Small intestine (tissue), 7 donors: ENCODE measurements at regions not wholly inside any gene's neighbourhood (a gene's known extent, or its start where the extent isn't known, plus 50 kb on each side); places are given as distances from the start of the nearest gene placed in this dataset.
A peak's percentile ranks its signal among the peaks of the same experiment; 100 is the strongest.
"Not testable (repeated sequence)": the region's sequence is repeated elsewhere in the genome, so short reads cannot be mapped to it uniquely, and the experiment has no call there.

Experiments used
- DNase-seq, 2 donors: peaks; one replicate each; pipeline versions ENCODE4 v3.0.0 to v3.0.0-alpha.2; 2013
- FAIRE-seq: peaks from 2 replicates; lab custom pipeline; 2012; peaks lifted over from hg19 to GRCh38; lab: Jason Lieb, UNC
- H3K27ac ChIP-seq, 3 donors: one replicate each; pipeline ENCODE4 v1.5.1; 2013; ENCODE audit warnings: low read length in 2 of 3, mild to moderate bottlenecking in 2 of 3, control low read depth in 1 of 3, inconsistent platforms in 1 of 3, low read depth in 1 of 3, moderate library complexity in 1 of 3
- H3K27me3 ChIP-seq, 3 donors: one replicate each; pipeline ENCODE4 v1.6.1; 2013; ENCODE audit warnings: low read length in 3 of 3, inconsistent platforms in 1 of 3; ENCODE audit not compliant: control insufficient read depth in 3 of 3, insufficient read depth in 3 of 3
- H3K36me3 ChIP-seq, 3 donors: one replicate each; pipeline ENCODE4 v1.6.1; 2013; ENCODE audit warnings: low read length in 3 of 3, inconsistent platforms in 1 of 3, low read depth in 1 of 3, mild to moderate bottlenecking in 1 of 3, moderate library complexity in 1 of 3; ENCODE audit not compliant: control insufficient read depth in 3 of 3, insufficient read depth in 2 of 3
- H3K4me1 ChIP-seq, 3 donors: one replicate each; pipeline ENCODE4 v1.6.1; 2013; ENCODE audit warnings: low read length in 2 of 3, inconsistent platforms in 1 of 3, low read depth in 1 of 3, mild to moderate bottlenecking in 1 of 3, moderate library complexity in 1 of 3; ENCODE audit not compliant: control insufficient read depth in 3 of 3, insufficient read depth in 2 of 3
- H3K4me3 ChIP-seq, 3 donors: one replicate each; pipeline ENCODE4 v1.5.1; 2013; ENCODE audit warnings: low read length in 3 of 3, control low read depth in 1 of 3, inconsistent platforms in 1 of 3, low read depth in 1 of 3, mild to moderate bottlenecking in 1 of 3, moderate library complexity in 1 of 3
- H3K9me3 ChIP-seq, 2 donors: one replicate each; pipeline ENCODE4 v1.6.1; 2013; ENCODE audit warnings: low read depth in 1 of 2, low read length in 1 of 2; ENCODE audit not compliant: control insufficient read depth in 2 of 2, insufficient read depth in 1 of 2
- WGBS, 3 donors: extraction: QIAGEN DNeasy Blood & Tissue Kit; methylation state at CpG; one replicate each; pipeline ENCODE4 v1.1.7; 2013; 5-methylcytosine and 5-hydroxymethylcytosine counted together
- donor health status: healthy with polysubstance abuse.
- donor health status: control.
- donor health status: control.
- donor health status: Bipolar disorder and iron deficiency.
- donor health status: healthy.

- no peak overlapping the region for H3K4me3 ChIP-seq
- H3K36me3 ChIP-seq, result no peaks in the 10 kb centered on the region
- 71 to 88% (median 87%) methylated on average over 2 of the region's 2 CpGs for WGBS, 3 donors
- H3K9me3 ChIP-seq, result no peaks in the 10 kb centered on the region
- H3K4me1 ChIP-seq, result no peaks in the 10 kb centered on the region
- DNase-seq (no peak), FAIRE-seq (no peak)
- H3K27me3 ChIP-seq, result no peaks in the 10 kb centered on the region
- H3K27ac ChIP-seq, result no peak overlapping the region
Observed at GRCh38 chr1:121558514-121558913, 373.7 kb downstream of the SRGAP2C start.

GRCh38 chr1:121566346-121566745 lies 381.6 kb downstream of the SRGAP2C start:
- Histone ChIP-seq H3K4me1 (peaks cover 0 to 3% (median 0%) of the 10 kb centered on the region in 3 donors), H3K36me3 (no peaks in the 10 kb centered on the region), H3K27me3 (no peaks in the 10 kb centered on the region), H3K9me3 (no peaks in the 10 kb centered on the region), H3K4me3 (no peak overlapping the region), H3K27ac (no peak overlapping the region)
- FAIRE-seq (no peak), DNase-seq (no peak)
- 74 to 86% (median 79%) methylated on average over 4 of the region's 4 CpGs for WGBS, 3 donors

- FAIRE-seq, result no peak
- Histone ChIP-seq H3K27ac (no peak overlapping the region), H3K27me3 (no peaks in the 10 kb centered on the region), H3K36me3 (no peaks in the 10 kb centered on the region), H3K4me3 (no peak overlapping the region), H3K4me1 (peaks cover 0 to 3% (median 0%) of the 10 kb centered on the region in 3 donors), H3K9me3 (no peaks in the 10 kb centered on the region)
- DNase-seq, result peak; percentile 31 to 55
- 11 to 61% (median 39%) methylated on average over 1 of the region's 1 CpG for WGBS, 3 donors
Observed at GRCh38 chr1:121569428-121569827, 384.7 kb downstream of the SRGAP2C start.

- 95 to 98% (median 97%) methylated on average over 10 to 11 of the region's 11 CpGs for WGBS, 3 donors
- FAIRE-seq, H3K36me3 ChIP-seq, H3K4me1 ChIP-seq, H3K9me3 ChIP-seq, DNase-seq, H3K27me3 ChIP-seq, H3K27ac ChIP-seq, H3K4me3 ChIP-seq: not testable (repeated sequence)
Observed at GRCh38 chr1:121573881-121574504, 389.2 kb downstream of the SRGAP2C start.

- H3K9me3 ChIP-seq, DNase-seq, H3K27ac ChIP-seq, H3K27me3 ChIP-seq, FAIRE-seq, H3K4me1 ChIP-seq, H3K4me3 ChIP-seq, H3K36me3 ChIP-seq: not testable (repeated sequence)
- 93 to 98% (median 94%) methylated on average over 11 to 12 of the region's 12 CpGs for WGBS, 3 donors
Observed at GRCh38 chr1:121574505-121574899, 389.7 kb downstream of the SRGAP2C start.

- not testable (repeated sequence) for FAIRE-seq, H3K4me1 ChIP-seq, DNase-seq, H3K9me3 ChIP-seq, H3K36me3 ChIP-seq, H3K27me3 ChIP-seq, H3K4me3 ChIP-seq, H3K27ac ChIP-seq
Observed at GRCh38 chr1:121582898-121583297, 398.1 kb downstream of the SRGAP2C start.

- Histone ChIP-seq H3K4me3 (no peak overlapping the region), H3K4me1 (no peaks in the 10 kb centered on the region), H3K27me3 (no peaks in the 10 kb centered on the region), H3K27ac (no peak overlapping the region), H3K9me3 (peaks cover 0 to 7% of the 10 kb centered on the region in 2 donors), H3K36me3 (no peaks in the 10 kb centered on the region)
- DNase-seq (peak; percentile 28), FAIRE-seq (no peak)
- 46 to 60% (median 58%) methylated on average over 15 of the region's 15 CpGs for WGBS, 3 donors
Observed at GRCh38 chr1:121586369-121587229, 401.8 kb downstream of the SRGAP2C start.

GRCh38 chr1:121587230-121587569 lies 402.4 kb downstream of the SRGAP2C start:
- Histone ChIP-seq H3K27ac (no peak overlapping the region), H3K27me3 (no peaks in the 10 kb centered on the region), H3K4me1 (no peaks in the 10 kb centered on the region), H3K4me3 (no peak overlapping the region), H3K9me3 (peaks cover 0 to 7% of the 10 kb centered on the region in 2 donors), H3K36me3 (no peaks in the 10 kb centered on the region)
- DNase-seq (no peak), FAIRE-seq (no peak)
- 93 to 98% (median 96%) methylated on average over 5 of the region's 5 CpGs for WGBS, 3 donors
